SH-SY5Y (cell line): ENCODE measurements at regions not wholly inside any gene's neighbourhood (a gene's known extent, or its start where the extent isn't known, plus 50 kb on each side); places are given as distances from the start of the nearest gene placed in this dataset.

Source experiments
- GATA2 ChIP-seq: IDR thresholded peaks from 2 replicates; pipeline ENCODE4 v1.6.1; 2011; ENCODE audit warnings: mild to moderate bottlenecking, low read depth, low read length
- GATA3 ChIP-seq: IDR thresholded peaks from 2 replicates; pipeline ENCODE4 v1.6.1; 2011; ENCODE audit warnings: low read depth, mild to moderate bottlenecking, low read length, moderate library complexity

DNA sequence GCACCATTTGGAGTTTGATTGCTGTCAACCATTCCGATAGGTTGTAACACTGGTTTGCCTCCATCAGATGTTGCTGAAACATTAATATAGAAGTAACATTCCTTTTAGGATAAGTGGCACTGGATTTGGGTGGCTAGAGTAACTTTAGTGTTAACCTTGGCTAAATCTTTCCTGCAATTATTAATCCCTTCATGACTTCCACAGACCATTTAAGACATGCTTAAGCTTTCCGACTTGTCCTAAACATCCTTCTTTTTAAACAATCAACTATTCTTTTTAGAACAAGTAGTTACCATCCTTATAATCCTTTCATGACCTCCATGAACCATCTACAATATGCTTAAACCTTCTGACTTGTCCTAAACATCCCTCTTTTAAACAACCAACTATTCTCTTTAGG is 465.5 kb downstream of the DCDC2C start:
- TF ChIP-seq GATA3 (no peak), GATA2 (no peak)
